ENCODE measurements at regions not wholly inside any gene's neighbourhood (a gene's known extent, or its start where the extent isn't known, plus 50 kb on each side); places are given as distances from the start of the nearest gene placed in this dataset.
A peak's percentile ranks its signal among the peaks of the same experiment; 100 is the strongest.

- Mint-ChIP-seq H3K4me1 (ENCODE audit: insufficient read depth, unreplicated experiment) (no peaks in the 10 kb centered on the region), H3K27me3 (ENCODE audit: insufficient read depth, unreplicated experiment) (no peaks in the 10 kb centered on the region), H3K4me3 (ENCODE audit: unreplicated experiment) (no peak overlapping the region), H3K9me3 (ENCODE audit: unreplicated experiment) (no peaks in the 10 kb centered on the region), H3K27ac (ENCODE audit: low read depth, unreplicated experiment) (no peak overlapping the region), H3K36me3 (ENCODE audit: insufficient read depth, unreplicated experiment) (no peaks in the 10 kb centered on the region)
- ChIA-PET POLR2A (no interaction called here), CTCF (interaction anchor here (0.5 kb wide), 1 partner anchor 1841 kb away, joined by 3 read pairs; no protein-coding TSS in a partner anchor)
- no peak for DNase-seq (ENCODE audit: unreplicated experiment)
- intact Hi-C loops (cut with micrococcal nuclease): no loop called here
- TF ChIP-seq CTCF (IDR thresholded peaks at IDR 0.05; ENCODE audit: unreplicated experiment): no peak
- no TSS peak for BruUV-seq (replicated peaks)
These were observed 129.7 kb upstream of the FUT8 start for GRCh38 chr14:65282896-65283253.

- Mint-ChIP-seq H3K9me3 (ENCODE audit: unreplicated experiment) (no peaks in the 10 kb centered on the region), H3K4me1 (ENCODE audit: insufficient read depth, unreplicated experiment) (peaks cover 6% of the 10 kb centered on the region), H3K27ac (ENCODE audit: low read depth, unreplicated experiment) (no peak overlapping the region), H3K4me3 (ENCODE audit: unreplicated experiment) (no peak overlapping the region), H3K36me3 (ENCODE audit: insufficient read depth, unreplicated experiment) (no peaks in the 10 kb centered on the region), H3K27me3 (ENCODE audit: insufficient read depth, unreplicated experiment) (no peaks in the 10 kb centered on the region)
- intact Hi-C loops (cut with micrococcal nuclease): loop anchor here (5.0 kb wide), 1 partner anchor 126 kb away; the partner anchor contains the start of gene FUT8
- CTCF ChIA-PET: interaction anchor here (1.0 kb wide), 1 partner anchor 69 kb away, joined by 3 read pairs; no protein-coding TSS in a partner anchor
- POLR2A ChIA-PET: no interaction called here
- peak; percentile 35 for DNase-seq (ENCODE audit: unreplicated experiment)
- BruUV-seq (replicated peaks): no TSS peak
- TF ChIP-seq CTCF (IDR thresholded peaks at IDR 0.05; ENCODE audit: unreplicated experiment): peak; percentile 14
These were observed 126.1 kb upstream of the FUT8 start for GRCh38 chr14:65286443-65286842.

GRCh38 chr14:65287264-65288131 lies 125.0 kb upstream of the FUT8 start:
- no peaks in the 10 kb centered on the region for H3K9me3 Mint-ChIP-seq (ENCODE audit: unreplicated experiment)
- DNase-seq (ENCODE audit: unreplicated experiment): no peak
- H3K27ac Mint-ChIP-seq (ENCODE audit: low read depth, unreplicated experiment): no peak overlapping the region
- CTCF ChIA-PET: interaction anchor here (0.6 to 0.7 kb wide), 3 partner anchors 9 to 85 kb away, joined by 3 read pairs; no protein-coding TSS in a partner anchor
- H3K36me3 Mint-ChIP-seq (ENCODE audit: insufficient read depth, unreplicated experiment): no peaks in the 10 kb centered on the region
- BruUV-seq (replicated peaks): no TSS peak
- intact Hi-C loops (cut with micrococcal nuclease): loop anchor here (5.0 kb wide), 1 partner anchor 125 kb away; the partner anchor contains the start of gene FUT8
- H3K27me3 Mint-ChIP-seq (ENCODE audit: insufficient read depth, unreplicated experiment): no peaks in the 10 kb centered on the region
- no peak overlapping the region for H3K4me3 Mint-ChIP-seq (ENCODE audit: unreplicated experiment)
- H3K4me1 Mint-ChIP-seq (ENCODE audit: insufficient read depth, unreplicated experiment): peaks cover 6% of the 10 kb centered on the region
- TF ChIP-seq CTCF (IDR thresholded peaks at IDR 0.05; ENCODE audit: unreplicated experiment): no peak
- POLR2A ChIA-PET: interaction anchor here (1.6 kb wide), 1 partner anchor 122 kb away, joined by 3 read pairs; no protein-coding TSS in a partner anchor

- intact Hi-C loops (cut with micrococcal nuclease): no loop called here
- POLR2A ChIA-PET: interaction anchor here (0.5 kb wide), 1 partner anchor 125 kb away, joined by 3 read pairs; no protein-coding TSS in a partner anchor
- CTCF ChIA-PET: interaction anchor here (0.7 kb wide), 1 partner anchor 921 kb away, joined by 4 read pairs; no protein-coding TSS in a partner anchor
- H3K36me3 Mint-ChIP-seq (ENCODE audit: insufficient read depth, unreplicated experiment): no peaks in the 10 kb centered on the region
- TF ChIP-seq CTCF (IDR thresholded peaks at IDR 0.05; ENCODE audit: unreplicated experiment): no peak
- H3K9me3 Mint-ChIP-seq (ENCODE audit: unreplicated experiment): no peaks in the 10 kb centered on the region
- peaks cover 6% of the 10 kb centered on the region for H3K4me1 Mint-ChIP-seq (ENCODE audit: insufficient read depth, unreplicated experiment)
- peak overlapping the region; percentile 3 for H3K27ac Mint-ChIP-seq (ENCODE audit: low read depth, unreplicated experiment)
- DNase-seq (ENCODE audit: unreplicated experiment): peak; percentile 87
- H3K4me3 Mint-ChIP-seq (ENCODE audit: unreplicated experiment): no peak overlapping the region
- BruUV-seq (replicated peaks): no TSS peak
- no peaks in the 10 kb centered on the region for H3K27me3 Mint-ChIP-seq (ENCODE audit: insufficient read depth, unreplicated experiment)
These were observed 121.7 kb upstream of the FUT8 start for GRCh38 chr14:65290830-65291229.

Measured in MCF 10A (cell line).